Neuronal stem cell (in vitro differentiated cells): ENCODE measurements at regions not wholly inside any gene's neighbourhood (a gene's known extent, or its start where the extent isn't known, plus 50 kb on each side); places are given as distances from the start of the nearest gene placed in this dataset.

Experiments used
- DNase-seq: peaks from one replicate; pipeline ENCODE4 v3.0.0-alpha.2; 2013; ENCODE audit warnings: low spot score
- H2AFZ ChIP-seq: one replicate; pipeline ENCODE4 v1.6.1; 2013; ENCODE audit warnings: mild to moderate bottlenecking, low read length, inconsistent platforms
- H2AK5ac ChIP-seq: 2 replicates; pipeline ENCODE4 v1.6.1; 2013; ENCODE audit warnings: low read depth, mild to moderate bottlenecking, inconsistent platforms, low read length, moderate library complexity, mixed read lengths
- H2BK120ac ChIP-seq: 2 replicates; pipeline ENCODE4 v1.6.1; 2013; ENCODE audit warnings: low read depth, mild to moderate bottlenecking, inconsistent platforms, low read length, moderate library complexity, mixed read lengths
- H2BK12ac ChIP-seq: one replicate; pipeline ENCODE4 v1.6.1; 2013; ENCODE audit warnings: low read length, inconsistent platforms
- H2BK15ac ChIP-seq: 2 replicates; pipeline ENCODE4 v1.6.1; 2013; ENCODE audit warnings: mild to moderate bottlenecking, low read length, inconsistent platforms, mixed read lengths
- H2BK5ac ChIP-seq: one replicate; pipeline ENCODE4 v1.6.1; 2013; ENCODE audit warnings: inconsistent platforms, mild to moderate bottlenecking, low read length, moderate library complexity
- H3K14ac ChIP-seq: one replicate; pipeline ENCODE4 v1.6.1; 2013; ENCODE audit warnings: low read length, inconsistent platforms
- H3K18ac ChIP-seq: 2 replicates; pipeline ENCODE4 v1.6.1; 2013; ENCODE audit warnings: low read length, inconsistent platforms
- H3K23ac ChIP-seq: 2 replicates; pipeline ENCODE4 v1.6.1; 2013; ENCODE audit warnings: low read depth, mild to moderate bottlenecking, mixed read lengths, low read length, inconsistent platforms; ENCODE audit not compliant: poor library complexity
- H3K27ac ChIP-seq: replicated peaks from 3 replicates; pipeline ENCODE4 v1.5.1; 2013; ENCODE audit warnings: low read length, inconsistent platforms
- H3K27me3 ChIP-seq, 3 experiments: 2 replicates each; pipeline ENCODE4 v1.6.1; 2013; ENCODE audit warnings: low read length in 3 of 3, mild to moderate bottlenecking in 2 of 3, inconsistent platforms in 1 of 3, low read depth in 1 of 3, mixed read lengths in 1 of 3, moderate library complexity in 1 of 3; ENCODE audit not compliant: control insufficient read depth in 3 of 3, insufficient read depth in 3 of 3
- H3K36me3 ChIP-seq, 2 donors: replicated peaks in 1 of 2; 2 replicates each; pipeline ENCODE4 v1.6.1; 2013; ENCODE audit warnings: low read length in 2 of 2; ENCODE audit not compliant: control insufficient read depth in 2 of 2, insufficient read depth in 2 of 2
- H3K4ac ChIP-seq: 2 replicates; pipeline ENCODE4 v1.6.1; 2013; ENCODE audit warnings: inconsistent platforms, mild to moderate bottlenecking, low read length, moderate library complexity
- H3K4me1 ChIP-seq, 2 donors: 1 replicate in 1 of 2; 2 replicates in 1 of 2; pipeline ENCODE4 v1.6.1; 2013; ENCODE audit warnings: low read length in 2 of 2, low read depth in 1 of 2; ENCODE audit not compliant: control insufficient read depth in 2 of 2, insufficient read depth in 1 of 2
- H3K4me2 ChIP-seq: one replicate; pipeline ENCODE4 v1.6.1; 2013; ENCODE audit warnings: mild to moderate bottlenecking, low read length, inconsistent platforms; ENCODE audit not compliant: insufficient read depth, poor library complexity, severe bottlenecking
- H3K4me3 ChIP-seq, 2 donors: 2 replicates each; pipeline ENCODE4 v1.5.1; 2013; ENCODE audit warnings: low read length in 2 of 2, mild to moderate bottlenecking in 2 of 2, inconsistent platforms in 1 of 2, moderate library complexity in 1 of 2
- H3K79me1 ChIP-seq: one replicate; pipeline ENCODE4 v1.6.1; 2013; ENCODE audit warnings: low read depth, mild to moderate bottlenecking, inconsistent platforms, low read length, moderate library complexity
- H3K9ac ChIP-seq: one replicate; pipeline ENCODE4 v1.6.1; 2013; ENCODE audit warnings: mild to moderate bottlenecking, low read depth, low read length, inconsistent platforms; ENCODE audit not compliant: poor library complexity
- H3K9me3 ChIP-seq, 2 donors: replicated peaks in 1 of 2; 2 replicates each; pipeline versions ENCODE3 to v1.6.1; 2013; ENCODE audit warnings: low read length in 2 of 2, mild to moderate bottlenecking in 2 of 2, inconsistent platforms in 1 of 2, low read depth in 1 of 2, mixed read lengths in 1 of 2, moderate library complexity in 1 of 2; ENCODE audit not compliant: control insufficient read depth in 2 of 2, insufficient read depth in 1 of 2
- H4K8ac ChIP-seq: one replicate; pipeline ENCODE4 v1.6.1; 2013; ENCODE audit warnings: low read depth, mild to moderate bottlenecking, inconsistent platforms, low read length, moderate library complexity
- H4K91ac ChIP-seq: one replicate; pipeline ENCODE4 v1.6.1; 2013; ENCODE audit warnings: low read length, low read depth, mild to moderate bottlenecking, inconsistent platforms; ENCODE audit not compliant: poor library complexity
- WGBS, 2 donors: extraction: QIAGEN DNeasy Blood & Tissue Kit; methylation state at CpG; one replicate each; pipeline ENCODE4 v1.1.7; 2013; ENCODE audit warnings: missing lambda C conversion rate in 2 of 2, mixed read lengths in 1 of 2; ENCODE audit not compliant: insufficient read length in 2 of 2, insufficient replicate concordance in 1 of 2; ENCODE audit errors: extremely low coverage in 2 of 2; 5-methylcytosine and 5-hydroxymethylcytosine counted together

GRCh38 chr10:117448802-117449201 is 73.6 kb upstream of the PDZD8 start:
- DNase-seq = no peak
- Histone ChIP-seq H2AFZ (no peak overlapping the region), H4K91ac (no peak overlapping the region), H3K18ac (no peak overlapping the region), H3K27ac (no peak overlapping the region), H3K14ac (no peak overlapping the region), H3K23ac (no peak overlapping the region), H2BK5ac (no peak overlapping the region), H3K79me1 (no peaks in the 10 kb centered on the region), H3K4ac (no peak overlapping the region), H3K4me2 (no peak overlapping the region), H3K36me3 (no peaks in the 10 kb centered on the region), H2BK12ac (no peak overlapping the region), H2BK120ac (no peak overlapping the region), H2AK5ac (no peak overlapping the region), H3K27me3 (no peaks in the 10 kb centered on the region), H4K8ac (no peak overlapping the region), H2BK15ac (no peak overlapping the region), H3K9ac (no peak overlapping the region), H3K9me3 (peaks cover 0 to 5% of the 10 kb centered on the region in 2 donors), H3K4me1 (no peaks in the 10 kb centered on the region), H3K4me3 (no peak overlapping the region)
- WGBS, 2 donors = no CpG with 5 or more reads among the region's 5 CpGs

DNA sequence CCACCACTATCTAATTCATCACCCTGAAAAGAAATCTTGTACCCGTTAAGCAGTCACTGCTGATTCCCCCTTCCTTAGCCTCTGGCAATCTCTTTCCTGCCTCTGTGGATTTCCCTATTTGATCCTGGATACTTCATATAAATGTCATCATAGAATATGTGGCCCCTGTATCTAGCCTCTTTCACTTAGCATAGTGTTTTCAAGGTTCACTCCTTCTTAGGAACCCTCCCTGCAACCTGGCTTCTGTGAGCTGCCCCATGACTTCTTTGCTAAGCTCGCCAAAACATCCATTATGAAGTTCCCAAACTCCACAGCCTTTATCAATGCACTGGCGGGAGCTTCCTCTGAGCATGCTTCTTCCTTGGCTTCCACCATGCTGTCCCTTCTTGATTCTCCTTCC is 70.8 kb upstream of the PDZD8 start:
- no peak overlapping the region for H3K14ac ChIP-seq
- H2BK12ac ChIP-seq = no peak overlapping the region
- no peaks in the 10 kb centered on the region for H3K27me3 ChIP-seq
- peaks cover 0 to 3% of the 10 kb centered on the region in 2 donors for H3K9me3 ChIP-seq
- WGBS, 2 donors = no CpG with 5 or more reads among the region's 3 CpGs
- no peak overlapping the region for H3K4me2 ChIP-seq
- H3K9ac ChIP-seq = no peak overlapping the region
- H2AFZ ChIP-seq = no peak overlapping the region
- H3K23ac ChIP-seq = no peak overlapping the region
- H3K18ac ChIP-seq = no peak overlapping the region
- DNase-seq = no peak
- H3K4me1 ChIP-seq = no peaks in the 10 kb centered on the region
- H3K4ac ChIP-seq = no peak overlapping the region
- H2AK5ac ChIP-seq = no peak overlapping the region
- H3K27ac ChIP-seq = no peak overlapping the region
- no peak overlapping the region for H4K91ac ChIP-seq
- no peak overlapping the region for H4K8ac ChIP-seq
- H2BK120ac ChIP-seq = no peak overlapping the region
- no peaks in the 10 kb centered on the region for H3K79me1 ChIP-seq
- H3K36me3 ChIP-seq = no peaks in the 10 kb centered on the region
- H2BK15ac ChIP-seq = no peak overlapping the region
- H3K4me3 ChIP-seq = no peak overlapping the region
- H2BK5ac ChIP-seq = no peak overlapping the region

- H2AK5ac ChIP-seq = no peak overlapping the region
- H4K8ac ChIP-seq = no peak overlapping the region
- DNase-seq = no peak
- no peak overlapping the region for H2BK12ac ChIP-seq
- no peak overlapping the region for H3K18ac ChIP-seq
- H3K4me2 ChIP-seq = no peak overlapping the region
- H2AFZ ChIP-seq = no peak overlapping the region
- H3K14ac ChIP-seq = no peak overlapping the region
- peaks cover 0 to 3% of the 10 kb centered on the region in 2 donors for H3K9me3 ChIP-seq
- H3K4ac ChIP-seq = no peak overlapping the region
- no peaks in the 10 kb centered on the region for H3K36me3 ChIP-seq
- H4K91ac ChIP-seq = no peak overlapping the region
- H3K79me1 ChIP-seq = no peaks in the 10 kb centered on the region
- H2BK5ac ChIP-seq = no peak overlapping the region
- H3K4me3 ChIP-seq = peak overlapping the region in 1 of 2 donors; percentile 26
- WGBS, 2 donors = no CpG with 5 or more reads among the region's 4 CpGs
- H3K27me3 ChIP-seq = no peaks in the 10 kb centered on the region
- H3K27ac ChIP-seq = no peak overlapping the region
- no peak overlapping the region for H3K23ac ChIP-seq
- no peaks in the 10 kb centered on the region for H3K4me1 ChIP-seq
- no peak overlapping the region for H2BK15ac ChIP-seq
- no peak overlapping the region for H3K9ac ChIP-seq
- H2BK120ac ChIP-seq = no peak overlapping the region
Observed at GRCh38 chr10:117444497-117445040, 69.3 kb upstream of the PDZD8 start.

- Histone ChIP-seq H2BK5ac (no peak overlapping the region), H3K23ac (no peak overlapping the region), H2BK12ac (no peak overlapping the region), H2AFZ (no peak overlapping the region), H3K9ac (no peak overlapping the region), H3K4ac (no peak overlapping the region), H3K79me1 (no peaks in the 10 kb centered on the region), H3K4me2 (no peak overlapping the region), H3K27me3 (no peaks in the 10 kb centered on the region), H2AK5ac (no peak overlapping the region), H3K4me3 (no peak overlapping the region), H4K8ac (no peak overlapping the region), H2BK15ac (no peak overlapping the region), H4K91ac (no peak overlapping the region), H3K36me3 (no peaks in the 10 kb centered on the region), H3K14ac (no peak overlapping the region), H3K9me3 (peaks cover 0 to 3% of the 10 kb centered on the region in 2 donors), H2BK120ac (no peak overlapping the region), H3K4me1 (no peaks in the 10 kb centered on the region), H3K18ac (no peak overlapping the region), H3K27ac (no peak overlapping the region)
- no CpG with 5 or more reads among the region's 6 CpGs for WGBS, 2 donors
- DNase-seq = no peak
Observed at GRCh38 chr10:117443686-117444041, 68.4 kb upstream of the PDZD8 start.
